A673 (cell line): ENCODE measurements at regions not wholly inside any gene's neighbourhood (a gene's known extent, or its start where the extent isn't known, plus 50 kb on each side); places are given as distances from the start of the nearest gene placed in this dataset.

Experiments used
- CTCF ChIP-seq: fragments of 300-800, 200-600 bp; sonication (generic); conservative IDR thresholded peaks from 2 replicates; pipeline ENCODE4 v1.5.1; 2017; ENCODE audit warnings: low read depth, mild to moderate bottlenecking, antibody characterized with exemption, low read length, moderate library complexity, mixed read lengths
- EZH2 ChIP-seq: fragments of 200-600 bp; sonication (generic); IDR thresholded peaks from 2 replicates; pipeline ENCODE4 v1.6.1; 2017; ENCODE audit warnings: borderline replicate concordance, low read depth, mild to moderate bottlenecking, mixed read lengths, antibody characterized with exemption, low read length; ENCODE audit not compliant: poor library complexity, severe bottlenecking

- TF ChIP-seq CTCF (no peak), EZH2 (no peak)
Measured at GRCh38 chr1:185627171-185627570, 107.0 kb upstream of the HMCN1 start.
